HG03439 (cell line): ENCODE measurements at regions not wholly inside any gene's neighbourhood (a gene's known extent, or its start where the extent isn't known, plus 50 kb on each side); places are given as distances from the start of the nearest gene placed in this dataset.
"Not testable (repeated sequence)": the region's sequence is repeated elsewhere in the genome, so short reads cannot be mapped to it uniquely, and the experiment has no call there.

Experiments
- ATAC-seq: cut with Tn5 transposase; IDR thresholded peaks from one replicate; pipeline ENCODE4 v1.9.1; 2021; ENCODE audit warnings: mild to moderate bottlenecking, moderate library complexity; ENCODE audit not compliant: unreplicated experiment

DNA sequence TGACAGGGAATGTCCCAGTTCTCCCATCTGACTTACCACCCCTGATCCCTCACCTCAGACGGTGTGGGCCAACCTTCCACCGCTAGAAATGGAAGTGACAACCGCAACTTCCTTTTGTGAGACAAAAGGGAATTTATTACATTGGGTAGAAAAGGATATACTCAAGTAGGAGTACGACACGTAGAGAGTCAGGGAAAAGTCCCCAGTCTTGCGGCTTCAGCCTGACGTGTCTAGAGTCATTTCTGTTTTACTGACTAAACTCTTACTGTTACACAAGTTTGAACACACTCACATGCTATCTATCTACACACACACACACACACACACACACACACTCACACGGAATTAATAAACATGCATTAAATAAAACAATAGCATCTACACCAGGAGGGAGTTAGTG is 178.9 kb downstream of the COPRS start:
- ATAC-seq: no peak

DNA sequence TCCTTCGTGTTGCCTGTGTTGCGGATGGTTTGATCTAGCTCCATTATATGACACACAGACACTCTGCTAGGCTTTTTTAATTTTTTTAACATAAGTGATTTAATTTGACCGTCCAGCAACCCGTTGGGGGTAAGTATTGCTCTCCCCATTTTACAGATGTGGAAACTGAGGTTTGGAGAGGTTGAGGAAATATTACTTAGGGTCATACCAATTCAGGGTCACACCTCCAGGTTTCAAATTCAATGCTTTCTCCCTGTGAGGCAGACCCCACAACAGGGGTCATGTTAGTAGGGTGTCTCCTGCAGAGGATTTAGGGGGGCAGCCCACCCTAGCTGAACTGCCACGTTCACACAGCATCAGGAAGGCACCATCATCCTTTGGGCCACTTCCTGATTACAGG is 179.4 kb downstream of the COPRS start:
- ATAC-seq: no peak

DNA sequence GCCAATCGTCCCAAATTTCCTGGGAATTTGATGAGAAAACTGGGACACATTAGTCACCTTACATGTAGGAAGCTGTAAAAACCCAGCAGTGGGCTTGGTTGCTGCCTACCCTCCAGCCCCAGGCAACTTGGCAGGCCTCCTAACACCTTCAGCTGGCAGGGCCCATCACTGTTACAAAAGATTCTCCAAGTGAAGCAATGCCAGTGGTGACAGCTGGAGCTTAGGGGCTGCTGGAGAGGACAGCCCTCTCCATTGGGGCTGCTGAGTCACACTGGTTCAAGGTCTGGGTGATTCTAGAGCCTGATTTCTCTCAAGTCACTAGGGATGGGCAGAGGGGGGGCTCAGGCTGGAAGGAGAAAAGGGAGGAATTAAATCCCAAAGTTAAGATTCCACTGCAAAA is 180.6 kb downstream of the COPRS start:
- ATAC-seq: no peak

DNA sequence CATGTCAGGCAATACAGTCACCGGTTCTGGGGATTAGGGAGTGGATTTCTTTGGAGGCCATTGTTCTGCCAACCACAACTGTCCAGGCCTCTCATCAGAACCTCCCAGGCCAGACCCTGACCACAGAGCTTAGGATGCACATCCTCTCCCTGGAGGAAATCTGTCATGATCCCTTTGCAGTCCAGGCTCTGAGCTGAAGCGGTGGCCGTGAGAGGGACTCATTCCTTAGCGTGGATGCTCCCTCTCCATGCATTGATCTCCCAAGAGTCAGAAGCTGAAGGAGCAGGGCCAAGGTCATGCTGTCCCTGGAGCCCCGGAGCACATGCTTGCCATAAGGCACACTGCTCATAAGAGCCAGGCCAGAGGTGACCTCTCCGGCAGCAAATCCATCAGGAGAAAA is 181.4 kb downstream of the COPRS start:
- no peak for ATAC-seq

DNA sequence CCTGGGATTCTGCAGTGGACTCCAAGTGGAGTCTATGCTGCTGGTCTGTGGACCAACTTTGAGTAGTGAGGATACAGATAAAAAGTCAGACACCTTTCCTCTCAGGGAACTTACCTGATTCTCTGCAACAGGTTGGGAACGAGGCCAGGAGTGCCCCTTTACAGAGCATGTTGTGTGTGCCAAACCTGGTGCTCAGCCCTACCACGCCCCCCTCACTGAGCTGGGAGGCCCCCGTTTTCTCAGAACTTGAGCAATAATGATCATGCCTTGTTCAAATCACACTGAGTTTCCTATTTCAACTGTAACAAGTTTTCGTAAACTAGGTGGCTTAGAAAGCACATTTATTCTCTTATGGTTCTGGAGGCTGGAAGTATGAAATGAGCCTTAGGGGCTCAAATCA is 182.0 kb downstream of the COPRS start:
- ATAC-seq: no peak

DNA sequence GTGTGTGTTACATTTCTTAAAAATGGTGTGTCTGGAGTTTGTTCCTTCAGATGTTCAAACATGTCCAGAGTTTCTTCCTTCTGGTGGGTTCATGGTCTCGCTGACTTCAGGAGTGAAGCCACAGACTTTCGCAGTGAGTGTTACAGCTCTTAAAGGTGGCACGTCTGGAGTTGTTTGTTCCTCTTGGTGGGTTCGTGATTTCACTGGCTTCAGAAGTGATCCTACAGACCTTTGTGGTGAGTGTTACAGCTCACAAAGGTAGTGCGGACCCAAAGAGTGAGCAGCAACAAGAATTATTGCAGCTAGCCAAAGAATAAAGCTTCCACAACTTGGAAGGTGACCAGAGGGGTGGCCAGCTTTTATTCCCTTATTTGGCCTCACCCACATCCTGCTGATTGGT is 183.7 kb downstream of the COPRS start:
- not testable (repeated sequence) for ATAC-seq

DNA sequence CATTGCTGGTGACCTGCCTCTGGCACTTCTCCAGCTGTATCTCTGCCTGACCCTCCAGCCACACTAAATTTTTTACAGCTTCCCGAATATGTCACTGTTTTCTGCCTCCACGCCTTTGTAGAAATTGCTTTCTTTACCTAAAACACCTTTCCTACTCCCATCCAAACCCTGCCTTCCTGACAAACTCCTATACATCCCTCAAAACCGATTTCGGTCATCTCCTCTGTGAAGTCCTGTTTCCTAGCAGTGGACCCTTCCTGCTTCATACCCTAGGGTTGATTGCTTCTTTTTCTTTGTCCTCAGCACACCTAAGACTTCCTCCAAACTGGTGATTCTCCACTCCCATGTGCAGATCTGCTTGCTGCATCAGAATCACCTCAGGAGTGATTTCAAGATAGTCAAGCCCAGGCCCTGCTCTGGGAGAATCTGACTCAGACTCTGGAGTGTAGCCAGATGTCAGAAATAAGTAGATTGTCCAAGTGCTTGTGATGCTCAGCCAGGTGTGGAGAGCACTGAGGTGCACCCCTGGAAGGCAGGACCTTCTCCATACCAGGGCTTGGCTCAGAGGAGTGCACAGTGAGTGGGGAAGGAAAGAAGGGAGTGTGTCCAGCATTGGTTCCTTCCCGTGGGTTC is 184.2 kb downstream of the COPRS start:
- no peak for ATAC-seq

DNA sequence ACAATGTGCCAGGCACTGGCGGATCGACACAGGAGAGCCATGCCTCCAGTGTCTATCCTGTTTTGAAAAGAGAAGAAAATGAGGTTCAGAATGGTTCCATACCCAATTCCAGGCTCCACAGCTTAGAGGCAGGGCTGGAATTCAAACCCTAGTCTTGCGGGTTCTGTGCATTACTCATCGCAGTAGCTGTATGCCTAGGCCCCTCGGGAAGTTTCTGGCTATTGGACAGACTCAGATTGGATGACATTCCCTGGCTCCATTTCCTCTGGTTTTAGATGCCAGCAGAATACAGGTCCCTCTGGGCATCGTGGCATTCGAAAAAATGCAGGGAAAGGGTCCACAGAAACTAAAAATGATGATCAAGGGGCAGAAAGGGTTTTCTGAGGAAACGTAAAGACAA is 184.7 kb downstream of the COPRS start:
- ATAC-seq: no peak

DNA sequence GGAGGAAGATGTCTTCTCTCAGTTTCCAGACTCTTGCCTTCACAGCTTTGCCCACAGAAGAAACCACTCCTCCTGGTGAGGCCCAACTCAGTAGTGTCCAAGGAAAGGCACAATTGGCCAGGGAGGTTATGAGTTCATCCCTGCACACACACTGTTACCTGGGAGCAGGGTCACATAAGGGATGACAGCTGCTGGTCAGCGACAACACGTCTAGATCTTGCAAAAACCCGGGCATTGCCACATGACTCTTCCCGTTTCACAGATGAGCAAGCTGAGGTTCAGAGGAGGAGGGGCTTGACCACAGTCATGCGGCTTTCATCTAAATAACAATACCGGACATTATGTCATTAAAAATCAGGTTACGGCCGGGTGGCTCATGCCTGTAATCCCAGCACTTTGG is 186.0 kb downstream of the COPRS start:
- no peak for ATAC-seq

DNA sequence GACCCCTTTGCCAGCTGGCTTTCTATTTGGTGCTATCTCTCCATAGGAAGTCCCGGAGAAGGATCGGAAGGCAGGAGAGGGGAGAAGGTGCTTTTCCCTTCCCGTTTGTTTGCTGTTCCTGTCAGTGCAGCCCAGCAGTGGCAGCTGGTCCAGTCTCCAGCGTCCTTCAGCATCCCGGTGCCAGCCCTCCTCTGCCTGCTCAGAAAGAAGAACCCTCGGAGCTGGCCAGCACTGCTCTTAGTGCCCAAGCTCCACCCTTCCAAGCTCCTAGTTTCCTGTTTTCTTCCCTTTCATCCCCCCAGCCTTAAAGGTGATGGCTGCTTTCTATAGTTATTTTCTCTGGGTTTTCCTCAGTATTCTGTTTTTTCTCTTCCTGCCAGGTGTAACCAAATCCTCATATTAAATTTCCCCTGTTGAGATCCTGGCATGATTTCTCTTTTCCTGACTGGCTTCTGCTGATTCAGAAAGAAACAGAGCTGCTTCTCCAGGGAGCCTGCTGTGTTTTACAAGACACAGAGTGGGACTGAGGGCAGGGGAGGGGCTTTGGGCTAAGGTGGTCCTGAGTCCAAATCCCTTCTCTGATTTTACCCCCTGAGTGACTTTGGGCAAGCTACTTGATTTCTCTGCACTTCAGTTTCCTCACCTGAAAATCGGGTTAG is 186.8 kb downstream of the COPRS start:
- ATAC-seq: no peak

DNA sequence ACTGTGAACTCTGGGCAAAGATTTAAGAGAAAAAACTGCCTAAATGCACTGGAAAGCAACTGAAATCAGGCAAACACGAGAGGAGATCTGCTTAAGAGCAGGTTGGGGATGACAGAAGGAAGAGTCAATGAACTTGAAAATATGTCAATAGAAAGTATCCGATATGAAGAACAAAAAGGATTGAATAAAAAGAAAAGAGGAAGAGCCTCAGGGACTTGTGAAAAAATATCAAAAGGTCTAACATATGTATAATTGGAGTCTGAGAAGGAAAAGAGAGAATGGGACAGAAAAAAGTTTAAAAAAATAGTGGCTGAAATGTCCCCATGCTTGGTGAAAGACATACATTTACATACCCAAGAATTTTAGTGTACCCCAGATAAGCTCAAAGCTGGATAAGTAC is 195.5 kb downstream of the COPRS start:
- ATAC-seq: no peak

DNA sequence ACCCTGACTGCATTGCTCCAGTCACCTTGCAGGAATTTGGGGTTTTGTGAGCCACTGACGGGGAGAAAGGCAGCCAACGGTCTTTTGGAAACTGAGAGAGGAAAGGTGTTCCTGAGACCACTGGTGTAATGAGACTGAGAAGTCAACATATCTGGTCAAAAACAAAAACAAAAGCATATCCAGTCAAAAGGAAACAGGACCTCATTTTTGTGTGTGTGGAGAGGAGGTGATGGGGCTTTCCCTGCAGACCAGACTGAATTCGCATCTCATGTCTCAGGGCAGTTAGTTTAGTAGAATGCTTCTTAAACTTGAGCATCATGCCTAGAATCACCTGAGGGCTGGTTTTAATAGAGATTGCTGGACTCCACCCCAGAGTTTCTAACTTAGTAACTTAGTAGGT is 198.4 kb downstream of the COPRS start:
- no peak for ATAC-seq

DNA sequence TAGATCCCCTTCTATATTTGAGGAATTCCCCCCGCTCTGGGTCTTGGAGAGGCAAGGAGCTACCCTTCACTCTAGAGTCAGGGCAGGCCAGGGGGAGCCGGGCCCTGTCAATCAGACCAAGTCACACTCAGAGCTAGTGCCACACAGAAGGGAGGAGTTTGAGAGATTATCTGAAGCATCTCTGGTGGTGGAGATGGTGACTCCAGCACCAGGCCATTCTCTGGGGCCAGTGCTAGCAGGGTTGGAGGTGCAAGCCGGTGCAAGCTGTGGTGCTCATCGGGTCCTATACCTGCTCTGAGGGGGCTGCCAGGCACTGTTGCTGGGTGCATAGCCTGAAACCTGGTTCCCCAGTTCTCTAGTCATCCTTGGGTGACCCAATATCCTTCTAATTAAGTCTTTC is 201.2 kb downstream of the COPRS start:
- ATAC-seq: no peak

DNA sequence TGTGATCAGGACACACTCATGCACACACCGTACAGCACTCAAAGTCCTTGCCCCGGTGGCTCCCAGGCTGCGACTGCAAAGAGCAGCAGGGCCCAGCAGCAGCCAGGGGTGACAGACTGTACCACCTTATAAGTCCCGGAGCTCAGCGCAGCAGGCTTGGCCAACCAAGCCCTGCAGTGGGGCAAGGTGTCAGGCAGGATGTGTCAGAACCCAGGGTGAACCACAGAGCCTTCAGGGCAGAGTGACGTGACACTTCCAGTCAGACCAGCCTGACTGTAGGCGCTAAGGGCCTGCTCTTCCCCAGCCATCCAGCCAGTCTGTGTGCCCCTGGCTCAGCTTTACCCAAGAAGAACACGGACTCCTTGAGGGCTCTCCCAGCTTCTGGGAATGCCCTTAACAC is 204.1 kb downstream of the COPRS start:
- no peak for ATAC-seq

DNA sequence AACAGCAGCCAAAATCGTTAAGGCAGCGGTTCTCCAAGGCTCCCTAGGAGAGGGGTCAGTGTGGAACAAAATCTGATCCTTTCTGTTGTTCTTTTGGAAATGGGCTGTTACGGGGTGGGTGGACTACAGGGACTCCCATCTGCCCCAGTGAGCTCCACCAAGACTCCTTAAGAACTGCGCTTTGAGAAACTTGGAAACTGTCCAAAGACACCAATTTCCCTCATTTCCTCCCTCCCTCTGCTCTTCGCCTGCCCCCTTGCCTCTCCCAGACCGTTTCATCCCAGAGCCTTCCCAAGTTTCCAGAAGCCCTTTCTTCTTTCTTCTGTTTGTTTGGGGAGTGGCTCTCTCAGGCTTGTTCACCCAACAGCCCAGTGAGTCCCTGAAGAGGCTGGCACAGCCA is 205.4 kb downstream of the COPRS start:
- ATAC-seq: no peak

DNA sequence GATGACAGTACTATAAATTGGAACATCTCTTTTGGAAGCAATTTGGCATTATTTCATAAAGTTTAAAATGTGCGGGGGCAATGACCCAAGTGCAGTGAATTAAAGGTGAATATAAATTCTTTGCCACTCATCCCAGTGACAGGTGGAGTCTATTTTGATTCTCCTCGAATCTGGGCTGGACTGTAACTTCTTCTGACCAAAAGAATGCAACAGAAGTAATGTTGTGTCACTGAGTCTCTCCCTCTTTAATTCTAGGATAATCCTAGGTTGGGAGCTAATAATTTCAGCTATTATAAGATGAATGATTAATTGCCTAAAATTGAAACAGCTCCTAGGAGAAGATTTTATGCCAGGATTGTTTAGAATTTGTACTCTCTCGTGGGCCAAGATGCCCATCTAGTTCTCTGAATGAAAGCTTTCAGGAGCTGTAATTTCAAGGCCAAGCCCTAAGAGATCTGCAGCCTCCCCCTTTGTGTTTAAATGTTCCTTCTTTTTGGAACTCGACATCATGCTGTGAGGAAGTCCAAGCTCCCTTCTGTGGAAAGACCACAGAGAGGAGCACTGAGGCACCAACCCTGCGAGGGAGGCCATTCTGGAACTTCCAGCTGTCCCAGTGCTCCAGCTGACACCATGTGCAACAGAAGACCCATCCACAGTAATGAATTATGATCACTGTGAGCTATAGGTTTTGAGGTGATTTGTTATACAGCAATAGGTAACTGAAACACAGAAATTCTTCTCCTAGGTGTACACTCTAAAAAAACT is 208.1 kb downstream of the COPRS start:
- ATAC-seq: no peak

DNA sequence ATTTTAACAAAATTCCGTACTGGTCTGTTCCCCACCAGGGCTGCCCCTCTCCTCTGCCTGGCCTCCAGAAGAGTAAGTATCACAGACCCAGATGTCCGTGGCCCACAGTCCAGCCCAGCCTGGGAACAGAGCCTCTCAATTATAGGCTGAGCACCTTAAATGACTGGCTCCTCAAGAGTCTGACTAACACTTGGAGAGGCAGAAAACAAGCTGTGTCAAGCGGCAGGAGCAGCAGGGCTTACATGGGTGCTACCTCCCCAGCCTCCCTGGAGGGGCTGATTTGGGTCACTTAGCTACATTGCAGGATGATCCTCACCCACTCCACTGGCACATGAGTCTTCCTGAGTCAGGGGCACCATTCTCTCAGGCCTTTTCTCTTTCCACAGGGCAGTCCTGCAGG is 209.7 kb downstream of the COPRS start:
- no peak for ATAC-seq

DNA sequence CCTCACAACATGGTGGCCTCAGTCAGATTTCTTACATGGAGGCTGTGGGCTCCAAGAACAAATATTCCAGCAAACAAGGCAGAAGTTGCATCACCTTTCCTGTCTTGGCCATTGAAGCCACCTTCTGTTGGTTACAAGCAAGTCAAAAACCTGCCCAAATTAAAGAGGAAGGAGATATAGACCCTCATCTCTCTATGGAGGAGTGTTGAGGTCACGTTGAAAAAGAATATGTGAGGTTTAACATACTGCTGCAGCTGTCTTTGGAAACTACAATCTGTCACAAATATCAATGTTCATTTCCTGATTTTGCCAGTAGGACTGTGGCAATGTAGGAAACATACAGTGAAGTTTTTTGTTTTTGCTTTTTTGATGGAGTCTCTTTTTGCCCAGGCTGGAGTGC is 211.4 kb downstream of the COPRS start:
- no peak for ATAC-seq

DNA sequence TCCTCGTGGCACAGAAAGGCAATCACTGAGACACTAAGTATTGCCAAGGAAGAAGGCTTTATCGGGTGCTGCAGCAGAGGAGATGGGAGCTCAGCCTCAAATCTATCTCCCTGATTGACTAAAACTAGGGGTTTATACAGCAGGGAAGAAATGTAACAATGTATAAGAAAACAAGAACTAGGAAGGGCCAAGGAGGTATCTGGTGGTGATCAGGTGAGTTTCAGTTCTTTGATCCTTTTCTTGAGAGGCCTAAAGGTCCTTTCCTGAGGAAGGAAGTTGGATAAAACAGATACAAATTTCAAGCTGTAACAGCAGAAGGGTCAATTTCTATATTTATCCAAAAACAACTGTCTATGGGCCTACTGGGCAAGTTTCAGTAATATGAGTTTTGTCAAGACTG is 212.4 kb downstream of the COPRS start:
- no peak for ATAC-seq

DNA sequence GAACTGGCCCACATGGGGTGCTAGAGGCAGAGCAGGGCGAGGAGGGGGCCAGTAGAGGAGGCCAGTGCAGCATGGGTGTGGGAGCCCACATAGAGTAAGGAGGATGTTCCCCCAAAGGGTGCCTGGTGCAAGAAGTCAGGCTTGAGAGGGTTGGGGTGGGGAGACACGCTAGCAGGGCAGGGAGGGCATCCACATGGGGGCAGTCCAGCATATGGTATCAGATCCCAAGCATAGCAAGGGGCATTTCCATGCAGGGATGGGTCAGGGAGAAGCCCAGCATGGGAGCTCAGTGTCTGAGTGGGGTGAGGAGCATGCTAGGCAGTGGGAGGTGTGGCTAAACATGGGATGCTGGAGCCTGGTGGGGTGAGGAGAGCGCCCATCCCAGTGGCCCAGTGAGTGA is 213.7 kb downstream of the COPRS start:
- ATAC-seq: no peak

DNA sequence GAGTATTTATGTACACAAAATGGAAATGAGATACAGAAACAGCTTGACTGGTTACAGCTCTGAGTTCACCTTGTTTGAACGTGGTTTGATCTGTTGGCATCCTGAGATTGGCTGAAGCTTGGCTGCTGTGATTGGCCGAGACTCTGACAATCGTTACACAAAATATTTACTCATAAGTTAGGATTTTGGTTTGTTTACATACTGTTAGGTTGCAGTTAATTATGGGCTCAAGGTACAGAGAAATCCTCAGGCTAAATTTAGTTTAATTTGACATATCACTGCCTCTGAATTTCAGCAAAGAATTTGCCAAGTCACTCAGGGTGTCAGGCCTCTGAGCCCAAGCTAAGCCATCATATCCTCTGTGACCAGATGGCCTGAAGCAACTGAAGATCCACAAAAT is 227.3 kb downstream of the COPRS start:
- ATAC-seq: no peak

DNA sequence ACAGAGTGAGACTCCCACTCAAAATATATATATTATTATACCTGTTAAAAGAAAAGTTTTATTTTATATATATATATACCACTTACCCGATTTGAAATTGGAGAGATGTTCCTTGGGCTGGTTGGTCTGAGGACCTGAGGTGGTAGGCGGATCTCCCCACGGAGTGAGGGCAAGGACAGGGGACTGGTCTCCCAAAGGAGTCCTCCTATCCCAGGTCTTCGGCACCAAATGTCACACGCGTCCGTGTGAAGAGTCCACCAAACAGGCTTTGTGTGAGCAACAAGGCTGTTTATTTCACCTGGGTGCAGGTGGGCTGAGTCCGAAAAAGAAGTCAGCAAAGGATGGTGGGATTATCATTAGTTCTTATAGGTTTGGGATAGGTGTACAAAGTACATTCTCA is 228.2 kb downstream of the COPRS start:
- ATAC-seq: not testable (repeated sequence)
